ENCODE measurements at regions not wholly inside any gene's neighbourhood (a gene's known extent, or its start where the extent isn't known, plus 50 kb on each side); places are given as distances from the start of the nearest gene placed in this dataset.

- DNase-seq (ENCODE audit: low read depth in 2 of 2, low spot score in 1 of 2): no peak
Measured at GRCh38 chr3:66672830-66673229, 172.0 kb upstream of the LRIG1 start.

- DNase-seq (ENCODE audit: low read depth in 2 of 2, low spot score in 1 of 2): no peak
Measured at GRCh38 chr3:66673293-66673692, 172.5 kb upstream of the LRIG1 start.

DNA sequence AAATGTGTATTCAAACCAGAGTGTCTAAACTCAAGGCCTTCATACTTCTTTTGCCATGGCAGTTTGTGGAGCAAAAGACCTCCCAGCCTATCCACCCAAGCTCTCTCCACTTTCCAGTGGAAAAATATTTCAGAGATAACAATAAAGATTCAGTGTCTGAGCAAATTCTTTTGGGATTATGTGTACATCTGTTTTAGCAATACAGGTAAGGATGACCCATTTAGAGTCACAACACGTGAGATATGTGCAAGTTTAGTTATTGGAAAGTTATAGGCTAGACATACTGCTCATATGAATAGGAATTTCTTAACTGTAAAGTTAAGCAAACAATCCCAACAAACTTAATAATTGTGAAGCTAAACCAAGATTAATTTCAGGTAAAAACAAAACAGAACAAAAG is 174.5 kb upstream of the LRIG1 start:
- DNase-seq (ENCODE audit: low read depth in 2 of 2, low spot score in 1 of 2): no peak

DNA sequence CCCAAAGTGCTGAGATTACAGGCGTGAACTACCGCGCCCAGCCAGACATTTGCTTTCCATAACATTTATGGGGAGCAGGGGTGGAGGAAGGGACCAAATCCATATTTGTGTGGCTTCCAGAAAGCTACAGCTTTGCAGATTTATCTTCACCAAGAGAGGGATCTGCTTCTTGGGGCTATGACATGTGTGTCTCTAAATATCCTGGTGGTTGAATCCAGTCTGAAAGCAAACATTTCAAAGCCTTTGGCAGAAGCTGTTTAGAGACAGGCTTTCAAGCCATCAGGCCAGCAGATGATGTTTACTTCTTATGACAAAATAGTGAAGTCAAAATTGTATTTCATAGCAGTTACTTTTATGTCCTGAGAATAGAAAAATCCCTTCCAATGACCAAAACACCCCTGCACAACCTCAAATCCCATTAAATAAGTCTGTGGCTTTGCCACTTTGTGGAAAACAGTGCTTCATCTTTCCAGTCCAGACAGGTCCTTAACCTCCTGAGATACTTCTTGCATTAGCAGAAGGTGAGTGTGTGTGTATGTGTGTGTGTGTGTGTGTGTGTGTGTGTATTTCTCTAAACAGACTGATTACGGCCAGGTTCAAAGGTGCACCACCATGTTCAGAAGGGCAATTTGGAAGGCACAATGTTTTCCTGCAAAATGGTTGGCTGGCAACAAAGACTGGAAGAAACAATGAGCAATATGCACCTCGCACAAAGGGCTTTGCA is 191.4 kb upstream of the LRIG1 start:
- no peak for DNase-seq (ENCODE audit: low read depth in 2 of 2, low spot score in 1 of 2)

- no peak for DNase-seq (ENCODE audit: low read depth in 2 of 2, low spot score in 1 of 2)
Measured at GRCh38 chr3:66692766-66693150, 191.9 kb upstream of the LRIG1 start.

DNA sequence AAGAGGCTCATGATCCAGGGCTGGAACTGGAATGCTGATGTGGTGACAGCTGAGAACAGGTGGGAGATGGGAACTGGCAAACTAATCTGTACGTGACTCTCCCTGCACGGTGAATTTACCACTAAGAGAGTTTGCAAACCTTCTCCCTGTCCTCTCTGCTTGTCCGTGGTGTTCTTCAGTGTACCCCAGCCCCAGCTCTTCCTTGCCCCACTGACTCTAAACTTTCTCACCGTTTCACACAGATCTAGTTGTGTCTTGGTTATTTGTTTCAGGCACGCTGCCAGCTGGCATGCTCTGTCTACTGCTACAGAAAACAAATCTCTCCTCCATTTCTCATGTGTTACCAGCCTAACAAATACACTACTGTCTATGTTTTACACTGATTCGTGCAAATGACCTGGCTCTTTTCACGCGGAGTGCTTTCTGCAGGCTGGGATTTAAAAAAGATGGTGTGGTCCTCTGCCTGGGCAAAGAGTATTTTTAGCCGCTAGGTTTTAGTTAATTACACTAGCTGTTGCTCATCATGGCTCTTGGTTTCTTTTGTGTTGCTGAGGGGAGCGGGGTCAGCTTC is 192.7 kb upstream of the LRIG1 start:
- DNase-seq (ENCODE audit: low read depth in 2 of 2, low spot score in 1 of 2): no peak

- DNase-seq (ENCODE audit: low read depth in 2 of 2, low spot score in 1 of 2): no peak
Measured at GRCh38 chr3:66702126-66702525, 201.3 kb upstream of the LRIG1 start.

GRCh38 chr3:66703501-66703900 is 202.7 kb upstream of the LRIG1 start:
- DNase-seq (ENCODE audit: low read depth in 2 of 2, low spot score in 1 of 2): no peak

- no peak for DNase-seq (ENCODE audit: low read depth in 2 of 2, low spot score in 1 of 2)
Measured at GRCh38 chr3:66705076-66705475, 204.3 kb upstream of the LRIG1 start.

DNA sequence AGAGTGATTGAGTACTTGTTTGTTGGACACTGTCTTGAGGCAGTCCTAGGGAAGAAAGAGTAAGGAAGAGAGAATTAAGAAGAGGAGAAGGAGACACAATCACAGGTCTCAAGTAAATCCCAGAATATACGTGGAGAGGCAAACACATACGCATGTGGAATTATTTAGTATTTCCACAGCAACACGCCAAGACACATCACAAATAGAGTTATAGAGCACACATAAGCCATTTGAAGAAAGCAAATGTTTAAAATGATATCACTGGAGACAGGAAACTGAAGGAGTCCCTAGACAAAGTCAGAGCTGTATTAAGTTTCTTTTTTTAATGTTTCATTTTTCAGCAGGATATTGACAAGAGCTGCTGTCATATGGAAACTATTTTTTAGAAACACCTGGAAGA is 206.1 kb upstream of the LRIG1 start:
- no peak for DNase-seq (ENCODE audit: low read depth in 2 of 2, low spot score in 1 of 2)

DNA sequence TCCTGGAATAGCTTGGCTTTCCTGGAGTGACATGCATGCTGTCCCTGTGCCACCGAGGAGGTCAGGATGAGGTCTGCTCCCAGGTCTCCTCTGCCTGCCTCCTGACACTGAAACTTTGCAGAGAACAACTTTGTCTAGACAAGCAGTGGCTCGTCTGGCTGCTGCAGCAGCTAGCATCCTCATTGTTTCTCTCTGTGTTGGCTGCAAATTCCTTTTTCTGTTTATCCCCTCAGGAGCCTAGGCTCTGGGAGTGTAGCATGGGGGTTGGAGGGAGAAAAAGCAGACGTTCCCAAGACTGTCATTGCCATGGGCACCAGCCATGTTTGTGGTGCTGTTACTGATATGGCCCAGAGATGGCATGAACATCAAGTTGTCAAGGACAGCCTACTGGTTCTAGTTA is 208.7 kb upstream of the LRIG1 start:
- no peak for DNase-seq (ENCODE audit: low read depth in 2 of 2, low spot score in 1 of 2)

GRCh38 chr3:66712210-66712609 is 211.4 kb upstream of the LRIG1 start:
- DNase-seq (ENCODE audit: low read depth in 2 of 2, low spot score in 1 of 2): no peak

DNA sequence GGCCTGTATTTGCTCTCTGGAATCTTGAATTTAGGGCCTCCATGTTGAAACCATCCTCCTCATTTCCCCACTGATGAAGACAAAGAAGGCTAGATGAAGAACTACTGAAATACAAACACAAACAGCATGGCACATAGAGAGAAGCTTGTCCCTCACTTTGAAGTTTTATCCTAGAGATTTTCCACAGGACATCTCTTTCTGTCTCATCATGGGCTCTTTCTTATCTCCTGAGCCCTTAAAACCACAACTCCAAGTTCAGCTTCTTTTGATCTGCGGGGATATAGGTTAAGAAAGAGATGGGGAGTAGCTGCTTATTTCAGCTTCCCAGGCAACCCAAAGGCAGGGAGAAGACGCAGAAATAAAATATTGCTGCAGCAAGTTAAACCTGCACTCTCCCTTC is 213.1 kb upstream of the LRIG1 start:
- DNase-seq (ENCODE audit: low read depth in 2 of 2, low spot score in 1 of 2): no peak

GRCh38 chr3:66715806-66716205 is 215.0 kb upstream of the LRIG1 start:
- DNase-seq (ENCODE audit: low read depth in 2 of 2, low spot score in 1 of 2): no peak

GRCh38 chr3:66717806-66718205 is 217.0 kb upstream of the LRIG1 start:
- DNase-seq (ENCODE audit: low read depth in 2 of 2, low spot score in 1 of 2): no peak

DNA sequence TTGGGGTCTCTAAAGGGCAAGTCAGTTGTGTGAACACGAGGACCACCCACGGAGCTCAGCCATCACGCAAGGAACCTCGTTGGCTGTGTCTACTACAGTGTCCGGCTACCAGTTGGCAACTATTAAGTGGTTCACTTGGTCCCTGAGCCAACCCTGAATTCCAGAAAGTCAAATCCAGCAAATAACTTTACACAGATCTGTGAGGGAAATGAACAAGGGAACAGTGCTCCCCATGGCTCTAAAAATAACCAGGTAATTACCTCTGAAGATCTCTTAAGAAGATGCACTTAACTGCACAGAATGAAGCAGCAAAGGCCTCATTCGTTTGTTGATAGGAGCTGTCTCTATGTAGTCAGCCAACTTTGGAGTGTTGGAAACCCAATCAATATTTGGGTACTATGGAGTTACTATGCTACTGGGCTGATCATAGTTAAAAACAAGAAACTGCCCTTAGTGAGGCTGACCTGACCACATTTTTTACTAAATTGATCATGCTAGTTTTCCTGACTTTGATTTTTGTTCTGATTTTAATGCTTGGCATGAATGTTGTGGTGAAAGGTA is 219.1 kb upstream of the LRIG1 start:
- DNase-seq (ENCODE audit: low read depth in 2 of 2, low spot score in 1 of 2): no peak

DNA sequence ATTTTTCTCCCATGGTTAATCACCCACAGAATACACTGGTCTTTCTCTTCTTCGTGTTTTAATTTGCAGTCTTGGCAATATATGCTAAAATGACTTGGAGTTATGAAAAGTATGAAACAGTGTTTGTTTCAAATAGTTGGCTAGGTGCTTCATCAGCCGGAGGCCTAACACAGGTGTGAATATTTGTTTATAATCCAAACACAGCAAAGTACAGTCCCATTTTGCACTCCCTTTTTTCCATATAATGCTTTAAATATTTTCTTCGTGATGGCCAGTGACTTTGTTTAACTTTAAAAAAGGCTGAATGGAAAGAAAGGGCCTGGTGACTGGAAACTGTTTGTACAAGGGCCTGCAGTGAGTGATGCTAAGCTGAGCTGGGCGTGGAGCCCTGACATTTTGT is 219.7 kb upstream of the LRIG1 start:
- DNase-seq (ENCODE audit: low read depth in 2 of 2, low spot score in 1 of 2): no peak

DNA sequence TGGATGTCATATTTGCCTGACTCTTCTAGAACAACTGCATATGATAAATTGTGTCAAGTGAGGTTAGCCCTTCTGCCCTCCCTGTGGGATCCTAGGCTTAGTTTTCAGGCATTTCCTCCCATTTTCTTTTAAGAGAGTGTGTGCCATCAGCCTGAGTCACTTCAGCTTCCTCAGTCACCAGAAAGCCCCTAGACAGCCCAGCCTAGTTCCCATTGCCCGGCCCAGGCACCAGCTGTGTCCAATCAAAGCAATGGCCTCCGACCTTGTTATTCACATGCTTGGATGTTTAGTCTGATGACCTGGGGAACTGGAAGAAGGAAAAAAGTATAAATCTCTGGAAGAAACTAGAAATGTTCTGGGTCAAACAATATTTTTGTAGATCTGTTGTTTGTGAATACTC is 221.9 kb upstream of the LRIG1 start:
- DNase-seq (ENCODE audit: low read depth in 2 of 2, low spot score in 1 of 2): no peak

DNA sequence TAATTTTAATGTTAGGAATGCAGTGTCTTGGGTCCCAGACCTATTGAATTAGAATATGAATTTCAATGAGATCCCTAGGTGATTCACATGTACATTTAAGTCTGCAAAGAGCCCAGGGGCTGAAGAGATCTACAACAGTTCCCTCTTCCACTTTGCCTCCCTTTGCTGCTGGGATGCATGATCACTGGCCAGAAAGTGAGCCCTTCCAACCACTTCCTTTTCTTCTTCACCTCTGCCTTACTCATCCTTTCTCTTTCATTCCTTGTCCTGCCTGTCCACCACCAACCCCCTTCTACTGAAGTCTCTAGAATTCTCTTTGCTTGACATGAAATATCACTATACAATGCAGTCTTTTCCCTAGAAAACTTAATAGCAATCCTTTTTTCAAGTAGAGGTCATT is 222.4 kb upstream of the LRIG1 start:
- no peak for DNase-seq (ENCODE audit: low read depth in 2 of 2, low spot score in 1 of 2)

DNA sequence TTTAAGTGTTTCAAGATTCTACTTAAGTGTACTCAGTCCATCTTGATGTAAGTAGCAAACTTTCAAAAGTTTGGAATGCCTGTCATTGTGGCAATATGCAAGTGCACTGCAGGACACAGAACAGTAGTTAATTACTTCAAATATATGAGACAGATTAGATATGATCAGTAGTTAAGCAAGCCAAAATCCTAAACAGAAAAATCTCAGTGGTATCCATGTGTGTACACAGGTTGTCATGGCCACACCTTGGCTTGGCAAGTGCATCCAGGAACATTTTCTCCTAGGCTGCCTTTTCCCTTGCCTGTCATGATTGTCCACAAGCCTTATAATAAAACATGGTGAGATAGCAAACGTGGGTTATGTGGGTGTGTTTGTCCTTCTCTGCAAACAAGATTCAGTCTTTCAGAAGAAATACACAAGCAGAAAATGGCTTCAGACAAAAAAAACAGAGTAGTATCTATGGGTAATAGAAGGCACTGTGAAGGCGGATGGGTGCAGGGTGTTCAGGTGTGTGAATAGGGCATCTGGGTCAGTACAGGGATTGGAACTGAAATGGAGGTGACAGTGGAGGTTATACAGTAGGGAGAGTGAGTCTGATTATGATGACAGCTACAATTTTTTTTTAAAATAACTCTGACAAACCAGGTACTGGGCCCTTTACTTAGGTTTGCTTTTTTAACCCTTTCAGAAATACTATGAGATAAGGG is 229.0 kb upstream of the LRIG1 start:
- DNase-seq (ENCODE audit: low read depth in 2 of 2, low spot score in 1 of 2): no peak

DNA sequence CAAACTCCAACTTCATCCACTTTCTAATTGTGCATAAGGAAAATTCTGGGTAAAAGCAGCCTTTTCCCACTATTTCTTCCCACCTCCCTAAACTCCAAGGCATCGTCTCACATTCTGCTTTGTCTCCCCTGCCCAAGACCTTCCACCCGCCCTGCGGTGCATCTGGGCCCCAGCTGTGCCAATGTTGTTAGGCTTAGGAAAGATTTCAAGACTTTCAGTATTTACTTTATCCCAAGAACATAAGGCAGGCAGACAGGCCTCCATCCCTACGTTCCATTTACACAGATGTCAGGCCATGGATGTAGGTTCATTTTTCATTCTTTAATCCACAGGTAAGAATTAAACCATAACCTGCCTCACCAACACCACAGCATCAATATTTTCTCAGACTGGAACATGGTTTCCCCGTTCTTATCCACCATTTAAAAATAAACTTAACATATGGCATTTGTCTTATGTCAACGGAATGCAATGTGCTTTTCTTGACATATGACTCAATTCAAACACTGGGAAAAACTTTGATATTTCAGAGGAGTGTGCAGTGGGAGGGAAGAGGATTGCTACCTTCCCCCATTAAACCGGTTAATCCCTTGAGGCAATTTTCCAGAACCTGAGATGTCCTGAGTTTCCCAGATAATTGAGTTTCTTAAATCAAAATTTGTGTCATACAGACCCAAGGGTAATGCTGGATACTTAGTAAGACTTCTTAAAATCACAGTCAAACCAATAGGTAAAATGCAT is 238.0 kb upstream of the LRIG1 start:
- no peak for DNase-seq (ENCODE audit: low read depth in 2 of 2, low spot score in 1 of 2)

- DNase-seq (ENCODE audit: low read depth in 2 of 2, low spot score in 1 of 2): no peak
Measured at GRCh38 chr3:66740260-66740659, 239.4 kb upstream of the LRIG1 start.
